AG09309 (cell line): ENCODE measurements at regions not wholly inside any gene's neighbourhood (a gene's known extent, or its start where the extent isn't known, plus 50 kb on each side); places are given as distances from the start of the nearest gene placed in this dataset.

Experiments
- DNase-seq: peaks from one replicate; pipeline ENCODE4 v3.0.0-alpha.2; 2010; ENCODE audit warnings: low read depth
- H3K4me3 ChIP-seq: 2 replicates; pipeline ENCODE4 v1.5.1; 2011; ENCODE audit warnings: mild to moderate bottlenecking, low read depth, low read length, moderate library complexity; ENCODE audit not compliant: control insufficient read depth
- CTCF ChIP-seq: IDR thresholded peaks from 2 replicates; pipeline ENCODE4 v1.5.1; 2011; ENCODE audit warnings: mild to moderate bottlenecking, low read depth, low read length, inconsistent platforms; ENCODE audit not compliant: insufficient read depth, control insufficient read depth; ENCODE audit errors: missing control alignments

GRCh38 chr1:157233131-157233530 is 94.9 kb upstream of the ETV3 start:
- no peak overlapping the region for H3K4me3 ChIP-seq
- TF ChIP-seq CTCF, result no peak
- no peak for DNase-seq

- TF ChIP-seq CTCF, result no peak
- DNase-seq, result no peak
These were observed 93.8 kb upstream of the ETV3 start for GRCh38 chr1:157231846-157232525.

GRCh38 chr1:157230500-157230899 is 92.3 kb upstream of the ETV3 start:
- no peak for TF ChIP-seq CTCF
- no peak for DNase-seq
- no peak overlapping the region for H3K4me3 ChIP-seq

More at GRCh38 chr1:157231846-157232525, 93.8 kb upstream of the ETV3 start:
- no peak overlapping the region for H3K4me3 ChIP-seq

GRCh38 chr1:157227700-157228099 is 89.5 kb upstream of the ETV3 start:
- no peak for TF ChIP-seq CTCF
- DNase-seq, result no peak

GRCh38 chr1:157226739-157227138 is 88.5 kb upstream of the ETV3 start:
- no peak overlapping the region for H3K4me3 ChIP-seq
- DNase-seq, result no peak
- TF ChIP-seq CTCF, result no peak

More at GRCh38 chr1:157227700-157228099, 89.5 kb upstream of the ETV3 start:
- no peak overlapping the region for H3K4me3 ChIP-seq

GRCh38 chr1:157219600-157219999 is 81.4 kb upstream of the ETV3 start:
- no peak for DNase-seq
- TF ChIP-seq CTCF, result no peak

More at GRCh38 chr1:157219600-157219999, 81.4 kb upstream of the ETV3 start:
- H3K4me3 ChIP-seq, result no peak overlapping the region
